HG02610 (cell line): ENCODE measurements at regions not wholly inside any gene's neighbourhood (a gene's known extent, or its start where the extent isn't known, plus 50 kb on each side); places are given as distances from the start of the nearest gene placed in this dataset.

Source experiments
- ATAC-seq: cut with Tn5 transposase; IDR thresholded peaks from one replicate; pipeline ENCODE4 v1.9.1; 2021; ENCODE audit warnings: mild to moderate bottlenecking, moderate library complexity; ENCODE audit not compliant: unreplicated experiment

DNA sequence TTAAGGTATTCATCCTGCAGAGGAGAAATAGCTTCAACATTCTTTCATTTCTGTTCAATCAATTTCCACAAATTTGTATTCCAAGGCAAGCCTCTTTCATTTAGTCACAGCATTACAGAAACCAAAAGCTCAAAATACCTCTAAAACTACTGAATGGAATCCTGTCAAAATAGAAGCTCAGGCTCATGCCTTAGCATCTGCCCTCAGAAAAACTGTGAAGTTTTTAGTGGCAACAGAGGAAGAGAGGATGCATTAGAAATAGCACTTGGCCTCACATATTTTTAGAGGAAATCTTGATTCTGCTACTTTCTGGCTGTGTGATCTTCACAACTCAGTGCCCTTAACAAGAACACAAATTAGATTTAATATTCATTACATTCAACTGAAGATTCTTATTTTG, 69.1 kb upstream of the GALNT13 start:
- ATAC-seq = no peak

DNA sequence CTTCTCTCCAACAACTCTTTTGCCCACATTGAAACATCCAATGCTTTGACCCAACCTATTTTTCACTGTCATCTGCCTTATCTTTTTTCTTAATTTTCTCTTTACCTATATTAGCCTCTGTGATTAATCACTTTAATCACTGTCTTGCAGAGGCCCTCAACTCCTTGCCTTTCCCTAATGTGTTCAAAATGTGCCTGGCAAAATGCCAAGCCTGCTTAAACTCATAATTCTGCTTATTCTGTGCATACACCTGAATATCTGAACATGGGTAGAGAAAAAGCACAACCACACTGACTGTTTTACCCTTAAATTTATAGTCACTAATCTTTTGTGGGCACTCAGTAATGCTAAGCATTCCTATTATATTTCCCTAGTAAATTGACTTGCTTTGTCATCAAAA, 63.0 kb upstream of the GALNT13 start:
- ATAC-seq = no peak

DNA sequence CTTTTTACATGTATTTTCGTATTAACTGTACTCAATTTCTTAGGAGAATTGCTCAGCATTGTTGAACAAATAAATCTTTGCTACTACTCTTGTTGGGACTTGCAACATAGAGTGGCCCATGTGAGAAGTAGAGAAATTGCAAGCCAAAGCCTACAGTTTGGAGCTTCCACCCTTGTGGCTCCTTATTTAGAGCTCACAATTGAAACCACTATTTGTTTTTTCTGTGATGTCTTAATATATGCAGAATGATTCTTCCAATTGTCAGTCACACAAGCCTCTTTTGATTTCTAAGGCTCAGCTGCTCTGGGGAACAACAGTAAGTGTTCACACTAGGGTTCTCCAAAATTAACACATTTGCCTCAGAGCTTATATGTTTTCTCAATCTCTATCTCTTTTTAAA, 60.2 kb upstream of the GALNT13 start:
- ATAC-seq = no peak

DNA sequence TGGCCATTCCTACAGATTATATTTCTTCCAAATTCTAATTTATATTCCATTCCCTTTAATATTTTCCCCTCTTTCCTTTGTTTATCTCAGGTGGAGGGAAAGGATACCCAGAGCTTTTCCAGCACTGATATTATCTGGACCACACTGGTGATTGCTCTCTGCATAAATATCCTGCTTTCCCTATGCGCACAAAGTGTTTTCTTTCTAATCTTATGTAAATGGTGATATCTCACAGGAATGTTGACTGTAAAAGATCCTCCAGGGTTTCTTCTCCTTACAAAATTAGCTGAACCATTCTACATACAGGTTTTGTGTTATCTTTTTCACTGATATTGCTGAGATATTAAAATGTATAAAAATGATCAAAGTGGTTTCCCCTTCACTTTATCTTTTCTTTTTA, 59.1 kb upstream of the GALNT13 start:
- no peak for ATAC-seq

DNA sequence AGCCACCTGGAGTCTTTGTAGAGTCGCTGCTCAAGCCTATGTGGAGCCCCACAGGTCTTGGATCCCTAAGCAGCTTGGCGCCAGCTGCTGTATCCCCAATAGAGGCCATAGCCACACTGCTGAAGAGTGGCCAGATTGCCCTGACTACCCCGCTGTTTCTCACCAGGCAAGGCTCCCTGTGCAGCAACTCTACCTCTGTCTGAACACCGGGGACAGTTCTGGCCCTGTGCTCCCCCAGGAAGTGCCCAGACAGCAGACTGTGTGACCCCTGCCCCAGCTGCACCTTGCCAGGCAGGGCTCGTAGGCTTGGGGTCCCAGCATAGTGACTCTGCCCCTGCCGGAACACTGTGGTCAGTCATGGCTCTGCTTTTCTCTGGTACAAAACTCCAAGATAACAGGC, 53.5 kb upstream of the GALNT13 start:
- ATAC-seq = no peak

DNA sequence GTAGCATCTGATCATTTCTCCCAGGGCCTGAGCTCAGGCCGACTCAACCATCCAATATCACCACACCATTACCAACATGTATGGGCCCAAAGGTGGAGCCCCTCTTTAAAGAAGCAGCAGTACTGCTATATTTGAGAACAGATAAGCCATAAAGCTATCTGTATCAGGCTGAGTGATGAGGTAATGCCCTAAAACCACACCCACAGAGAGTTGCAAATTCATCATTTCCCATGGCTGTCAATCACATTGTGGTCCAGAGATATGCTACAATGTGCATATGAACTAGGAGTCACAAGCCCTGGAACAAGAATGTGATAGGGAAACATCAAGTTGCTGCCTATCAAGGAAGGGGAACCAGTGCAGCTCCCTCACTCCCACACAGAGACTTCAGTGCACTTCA, 52.6 kb upstream of the GALNT13 start:
- ATAC-seq = no peak

DNA sequence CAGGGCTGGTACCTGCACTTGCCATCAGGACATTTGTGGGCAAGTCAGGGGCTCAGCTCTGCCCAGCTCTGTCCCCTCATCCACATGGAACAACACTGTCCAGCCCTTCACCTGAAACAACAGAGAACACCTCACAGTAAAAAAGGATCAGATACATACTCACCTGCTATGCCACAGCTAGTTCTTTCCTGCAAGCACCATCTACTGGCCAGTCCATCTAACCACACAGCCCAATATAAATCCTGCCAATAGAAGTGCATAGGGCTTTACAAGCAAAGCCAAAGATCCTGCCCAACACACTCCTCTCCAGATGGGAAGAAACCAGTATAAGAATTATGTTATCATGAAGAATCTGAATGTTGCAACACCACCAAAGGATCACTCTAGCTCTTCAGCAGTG, 52.2 kb upstream of the GALNT13 start:
- no peak for ATAC-seq
